HepG2 (cell line): ENCODE measurements at regions not wholly inside any gene's neighbourhood (a gene's known extent, or its start where the extent isn't known, plus 50 kb on each side); places are given as distances from the start of the nearest gene placed in this dataset.
A peak's percentile ranks its signal among the peaks of the same experiment; 100 is the strongest.
"Not testable (repeated sequence)": the region's sequence is repeated elsewhere in the genome, so short reads cannot be mapped to it uniquely, and the experiment has no call there.

Source experiments
- ATAC-seq: fragments of 200-7000 bp; cut with Tn5 transposase; 3 replicates; pipeline ENCODE4 v1.9.1; 2020; ENCODE audit warnings: mild to moderate bottlenecking, moderate library complexity
- BruUV-seq: library from RNA; stranded (reverse); fragments of 400-500 nt; replicated peaks from 2 replicates; lab custom pipeline; 2021; lab: Mats Ljungman, UMichigan
- CTCF ChIA-PET: fragments of 300-600 bp; formaldehyde crosslinking; extraction: SDS; loops from one replicate; lab custom pipeline; 2021; ENCODE audit warnings: low total read pairs, inconsistent platforms, low intra/inter-chr PET ratio; lab: Yijun Ruan, JAX
- POLR2A ChIA-PET: fragments of 350-600 bp; sonication (Branson Sonifier 250); formaldehyde crosslinking; loops from one replicate; lab custom pipeline; 2020; ENCODE audit warnings: antibody characterized with exemption, inconsistent platforms; lab: Yijun Ruan, JAX
- DNase-seq: peaks from one replicate; pipeline ENCODE4 v3.0.0-alpha.2; 2015; ENCODE audit warnings: low spot score
- FAIRE-seq: peaks from 3 replicates; lab custom pipeline; 2011; peaks lifted over from hg19 to GRCh38; lab: Jason Lieb, UNC
- H2AFZ ChIP-seq: one replicate; pipeline ENCODE4 v1.6.1; 2011; ENCODE audit warnings: low read length, inconsistent platforms
- H3K27ac ChIP-seq: fragments of 300-600 bp; 3 replicates; pipeline ENCODE4 v1.8.0; 2011; ENCODE audit warnings: mixed run types, mild to moderate bottlenecking, mixed read lengths, low read length, inconsistent platforms; ENCODE audit not compliant: insufficient read depth; ENCODE audit errors: extremely low read length
- H3K27me3 ChIP-seq, 2 experiments: fragments of 200-600 bp in 1 of 2; 2 replicates in 1 of 2; 3 replicates in 1 of 2; pipeline versions ENCODE4 v1.6.0 to v1.8.0; 2011; ENCODE audit warnings: low read length in 2 of 2, mild to moderate bottlenecking in 2 of 2, moderate library complexity in 2 of 2, inconsistent platforms in 1 of 2; ENCODE audit not compliant: insufficient read depth in 2 of 2, control insufficient read depth in 1 of 2
- H3K36me3 ChIP-seq, 2 experiments: fragments of 200-600 bp in 1 of 2; replicated peaks in 1 of 2; 2 replicates in 1 of 2; 3 replicates in 1 of 2; pipeline versions ENCODE4 v1.5.1 to v1.8.0; 2011; ENCODE audit warnings: low read length in 2 of 2, inconsistent platforms in 1 of 2; ENCODE audit not compliant: insufficient read depth in 2 of 2, control insufficient read depth in 1 of 2
- H3K4me1 ChIP-seq: 2 replicates; pipeline ENCODE4 v1.5.1; 2012; ENCODE audit warnings: low read length, inconsistent platforms; ENCODE audit not compliant: insufficient read depth
- H3K4me2 ChIP-seq: 2 replicates; pipeline ENCODE4 v1.6.0; 2011; ENCODE audit warnings: low read depth, low read length, inconsistent platforms
- H3K4me3 ChIP-seq, 3 experiments: fragments of 200-600 bp in 1 of 3; sonication (generic), shearing (Covaris generic) in 1 of 3; replicated peaks in 1 of 3; 2 replicates each; pipeline ENCODE4 v1.5.1; 2011 to 2016; ENCODE audit warnings: low read length in 3 of 3, inconsistent platforms in 2 of 3, low read depth in 2 of 3, mild to moderate bottlenecking in 2 of 3, control low read depth in 1 of 3, mixed read lengths in 1 of 3; ENCODE audit not compliant: insufficient read depth in 1 of 3
- H3K79me2 ChIP-seq: one replicate; pipeline ENCODE4 v1.6.1; 2011; ENCODE audit warnings: low read length, inconsistent platforms; ENCODE audit not compliant: insufficient read depth
- H3K9ac ChIP-seq: 2 replicates; pipeline ENCODE4 v1.6.0; 2011; ENCODE audit warnings: mild to moderate bottlenecking, low read depth, low read length, inconsistent platforms; ENCODE audit not compliant: insufficient read depth
- H3K9me3 ChIP-seq: 2 replicates; pipeline ENCODE4 v1.5.1; 2012; ENCODE audit warnings: mild to moderate bottlenecking, low read length
- H4K20me1 ChIP-seq: 2 replicates; pipeline ENCODE4 v1.6.0; 2011; ENCODE audit warnings: inconsistent platforms, mild to moderate bottlenecking, low read length, moderate library complexity; ENCODE audit not compliant: insufficient read depth
- ELF1 ChIP-seq: sonication (generic); formaldehyde crosslinking; IDR thresholded peaks from 2 replicates; pipeline ENCODE4 v1.4.0; 2020; ENCODE audit warnings: missing genetic modification reagents
- ETV5 ChIP-seq: IDR thresholded peaks from 2 replicates; pipeline ENCODE4 v1.6.1; 2018; ENCODE audit warnings: missing biosample characterization, missing genetic modification reagents, inconsistent platforms, borderline replicate concordance
- GABPA ChIP-seq, 2 experiments: IDR thresholded peaks; 2 replicates each; pipeline ENCODE4 v1.6.1; 2011 to 2016; ENCODE audit warnings: low read depth in 2 of 2, low read length in 1 of 2, missing biosample characterization in 1 of 2, missing genetic modification characterization in 1 of 2
- GABPB1 ChIP-seq: IDR thresholded peaks from 2 replicates; pipeline ENCODE4 v1.6.1; 2016; ENCODE audit warnings: mild to moderate bottlenecking, missing genetic modification reagents, moderate library complexity, missing compliant biosample characterization
- RAD21 ChIP-seq: fragments of 450-650 bp; formaldehyde crosslinking; IDR thresholded peaks from 2 replicates; pipeline ENCODE4 v1.5.0; 2020; ENCODE audit warnings: mild to moderate bottlenecking
- SMC3 ChIP-seq: IDR thresholded peaks from 2 replicates; pipeline ENCODE4 v1.6.1; 2011; ENCODE audit warnings: low read length, improper control_type of control experiment
- STAG1 ChIP-seq: sonication (generic); formaldehyde crosslinking; IDR thresholded peaks from 2 replicates; pipeline ENCODE4 v1.4.0; 2020; ENCODE audit warnings: missing genetic modification reagents
- WGBS: methylation state at CpG from one replicate; pipeline ENCODE4 v1.1.6; 2017; ENCODE audit warnings: low lambda C conversion rate; 5-methylcytosine and 5-hydroxymethylcytosine counted together
- in situ Hi-C: cut with HindIII; loops from 2 replicates; pipeline ENCODE4 v1.10.0; 2017; ENCODE audit warnings: low pct_unique_long_range_greater_than_20kb; ENCODE audit not compliant: extremely low pct_ligation_motif_present
- intact Hi-C: fragments of 100-400 bp; cut with micrococcal nuclease; formaldehyde crosslinking; loops from one replicate; pipeline ENCODE4 v1.10.0; 2022; ENCODE audit not compliant: unreplicated experiment
- TF ChIP-seq, protein P1 (sequence below): sonication (generic); formaldehyde crosslinking; IDR thresholded peaks from 2 replicates; pipeline ENCODE4 v1.5.0; 2020; ENCODE audit warnings: mild to moderate bottlenecking, missing genetic modification reagents, moderate library complexity
- TF ChIP-seq, protein P2 (sequence below): sonication (generic); formaldehyde crosslinking; IDR thresholded peaks from 2 replicates; pipeline ENCODE4 v1.4.0; 2020; ENCODE audit warnings: missing genetic modification reagents, borderline replicate concordance

DNA sequence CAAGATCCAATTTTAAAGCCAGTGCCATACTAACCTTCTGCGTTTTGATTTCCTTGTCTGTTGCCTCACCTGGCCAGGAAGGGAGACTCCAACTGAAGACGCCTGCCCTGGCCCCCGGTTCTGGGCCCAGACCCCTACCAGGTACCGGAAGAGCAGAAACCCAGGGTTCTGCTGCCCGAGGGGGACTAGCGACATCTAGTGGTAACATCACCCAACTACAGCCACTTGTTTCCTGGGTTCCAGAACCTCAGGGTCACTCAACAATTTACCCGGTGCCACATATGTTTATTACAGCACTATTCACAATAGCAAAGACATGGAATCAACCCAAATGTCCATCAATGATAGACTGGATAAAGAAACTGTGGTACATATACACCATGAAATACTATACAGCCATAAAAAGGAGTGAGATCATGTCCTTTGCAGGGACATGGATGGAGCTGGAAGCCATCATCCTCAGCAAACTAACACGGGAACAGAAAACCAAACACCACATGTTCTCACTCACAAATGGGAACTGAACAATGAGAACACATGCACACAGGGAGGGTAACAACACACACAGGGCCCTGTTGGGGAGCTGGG, 268.7 kb upstream of the IRX4 start:
- in situ Hi-C loops; H3K9me3 ChIP-seq; H3K9ac ChIP-seq; H2AFZ ChIP-seq; H3K4me3 ChIP-seq; H3K4me2 ChIP-seq; H4K20me1 ChIP-seq; H3K36me3 ChIP-seq; BruUV-seq; POLR2A ChIA-PET; H3K27me3 ChIP-seq; FAIRE-seq; DNase-seq; H3K79me2 ChIP-seq; H3K27ac ChIP-seq; TF ChIP-seq GABPA (IDR thresholded peaks at IDR 0.05; ENCODE audit: low read depth, low read length): not testable (repeated sequence)
- CTCF ChIA-PET, result interaction anchor here (1.2 to 2.4 kb wide), 2 partner anchors 113 to 388 kb away, joined by 4 to 9 read pairs; no protein-coding TSS in a partner anchor
- intact Hi-C loops, result loop anchor here (5.0 kb wide), 1 partner anchor 389 kb away; no protein-coding TSS in a partner anchor
- WGBS, result 13% methylated on average over 7 of the region's 8 CpGs
- TF ChIP-seq STAG1 (CRISPR knock-in tag) (peak; percentile 77), GABPA (CRISPR knock-in tag; IDR thresholded peaks at IDR 0.05; ENCODE audit: low read depth) (peak; percentile 43; the same call in 1 of the 2 replicates), ELF1 (CRISPR knock-in tag) (peak; percentile 52; the same call in 1 of the 2 replicates), RAD21 (CRISPR knock-in tag) (0 out of 2 replicates have a peak, but pooled peaks have one; percentile 28), ETV5 (CRISPR knock-in tag) (peak; percentile 32; the same call in 1 of the 2 replicates), GABPB1 (CRISPR knock-in tag) (peak; percentile 62), SMC3 (peak; percentile 45; the same call in 1 of the 2 replicates)
- TF ChIP-seq, protein P1, sequence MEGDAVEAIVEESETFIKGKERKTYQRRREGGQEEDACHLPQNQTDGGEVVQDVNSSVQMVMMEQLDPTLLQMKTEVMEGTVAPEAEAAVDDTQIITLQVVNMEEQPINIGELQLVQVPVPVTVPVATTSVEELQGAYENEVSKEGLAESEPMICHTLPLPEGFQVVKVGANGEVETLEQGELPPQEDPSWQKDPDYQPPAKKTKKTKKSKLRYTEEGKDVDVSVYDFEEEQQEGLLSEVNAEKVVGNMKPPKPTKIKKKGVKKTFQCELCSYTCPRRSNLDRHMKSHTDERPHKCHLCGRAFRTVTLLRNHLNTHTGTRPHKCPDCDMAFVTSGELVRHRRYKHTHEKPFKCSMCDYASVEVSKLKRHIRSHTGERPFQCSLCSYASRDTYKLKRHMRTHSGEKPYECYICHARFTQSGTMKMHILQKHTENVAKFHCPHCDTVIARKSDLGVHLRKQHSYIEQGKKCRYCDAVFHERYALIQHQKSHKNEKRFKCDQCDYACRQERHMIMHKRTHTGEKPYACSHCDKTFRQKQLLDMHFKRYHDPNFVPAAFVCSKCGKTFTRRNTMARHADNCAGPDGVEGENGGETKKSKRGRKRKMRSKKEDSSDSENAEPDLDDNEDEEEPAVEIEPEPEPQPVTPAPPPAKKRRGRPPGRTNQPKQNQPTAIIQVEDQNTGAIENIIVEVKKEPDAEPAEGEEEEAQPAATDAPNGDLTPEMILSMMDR (CRISPR knock-in tag), result peak; percentile 73
- TF ChIP-seq, protein P2, sequence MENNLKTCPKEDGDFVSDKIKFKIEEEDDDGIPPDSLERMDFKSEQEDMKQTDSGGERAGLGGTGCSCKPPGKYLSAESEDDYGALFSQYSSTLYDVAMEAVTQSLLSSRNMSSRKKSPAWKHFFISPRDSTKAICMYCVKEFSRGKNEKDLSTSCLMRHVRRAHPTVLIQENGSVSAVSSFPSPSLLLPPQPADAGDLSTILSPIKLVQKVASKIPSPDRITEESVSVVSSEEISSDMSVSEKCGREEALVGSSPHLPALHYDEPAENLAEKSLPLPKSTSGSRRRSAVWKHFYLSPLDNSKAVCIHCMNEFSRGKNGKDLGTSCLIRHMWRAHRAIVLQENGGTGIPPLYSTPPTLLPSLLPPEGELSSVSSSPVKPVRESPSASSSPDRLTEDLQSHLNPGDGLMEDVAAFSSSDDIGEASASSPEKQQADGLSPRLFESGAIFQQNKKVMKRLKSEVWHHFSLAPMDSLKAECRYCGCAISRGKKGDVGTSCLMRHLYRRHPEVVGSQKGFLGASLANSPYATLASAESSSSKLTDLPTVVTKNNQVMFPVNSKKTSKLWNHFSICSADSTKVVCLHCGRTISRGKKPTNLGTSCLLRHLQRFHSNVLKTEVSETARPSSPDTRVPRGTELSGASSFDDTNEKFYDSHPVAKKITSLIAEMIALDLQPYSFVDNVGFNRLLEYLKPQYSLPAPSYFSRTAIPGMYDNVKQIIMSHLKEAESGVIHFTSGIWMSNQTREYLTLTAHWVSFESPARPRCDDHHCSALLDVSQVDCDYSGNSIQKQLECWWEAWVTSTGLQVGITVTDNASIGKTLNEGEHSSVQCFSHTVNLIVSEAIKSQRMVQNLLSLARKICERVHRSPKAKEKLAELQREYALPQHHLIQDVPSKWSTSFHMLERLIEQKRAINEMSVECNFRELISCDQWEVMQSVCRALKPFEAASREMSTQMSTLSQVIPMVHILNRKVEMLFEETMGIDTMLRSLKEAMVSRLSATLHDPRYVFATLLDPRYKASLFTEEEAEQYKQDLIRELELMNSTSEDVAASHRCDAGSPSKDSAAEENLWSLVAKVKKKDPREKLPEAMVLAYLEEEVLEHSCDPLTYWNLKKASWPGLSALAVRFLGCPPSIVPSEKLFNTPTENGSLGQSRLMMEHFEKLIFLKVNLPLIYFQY (CRISPR knock-in tag), result peak; percentile 73; the same call in 1 of the 2 replicates
- TF ChIP-seq, all 625 proteins: peak for 9; not testable (repeated sequence) for 616
- peak; percentile 64 for ATAC-seq
- H3K4me1 ChIP-seq, result not testable (repeated sequence)
